C4-2B (cell line): ENCODE measurements at regions not wholly inside any gene's neighbourhood (a gene's known extent, or its start where the extent isn't known, plus 50 kb on each side); places are given as distances from the start of the nearest gene placed in this dataset.

ENCODE experiments used
- H3K27ac ChIP-seq: fragments of 450-650 bp; 2 replicates; pipeline ENCODE4 v1.5.1; 2017
- ZFX ChIP-seq: fragments of 450-650 bp; IDR thresholded peaks from 2 replicates; pipeline ENCODE4 v1.6.1; 2017
- TF ChIP-seq, protein P1 (sequence below): fragments of 450-650 bp; conservative IDR thresholded peaks from 2 replicates; pipeline ENCODE4 v1.5.1; 2017; ENCODE audit warnings: mild to moderate bottlenecking

DNA sequence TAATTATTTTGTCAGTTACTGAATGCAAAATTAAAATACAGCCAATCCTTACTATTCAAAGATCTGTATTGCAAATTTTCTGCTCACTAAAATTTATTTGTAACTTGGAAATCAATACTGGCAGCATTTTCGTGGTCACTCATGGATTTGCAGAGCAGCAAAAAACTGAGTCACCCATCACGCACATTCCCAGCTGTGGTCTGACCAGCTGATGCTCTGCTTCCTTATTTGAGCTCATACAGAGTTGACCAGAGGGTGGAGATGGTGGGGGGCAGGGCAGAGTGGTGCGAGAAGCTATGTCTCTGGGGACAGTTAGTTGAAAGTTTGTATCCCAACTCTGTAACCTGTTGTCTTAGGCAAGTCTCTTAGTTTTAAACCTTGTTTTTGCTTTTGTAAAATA lies 214.8 kb downstream of the SPCS3 start:
- TF ChIP-seq ZFX = no peak
- TF ChIP-seq, protein P1, sequence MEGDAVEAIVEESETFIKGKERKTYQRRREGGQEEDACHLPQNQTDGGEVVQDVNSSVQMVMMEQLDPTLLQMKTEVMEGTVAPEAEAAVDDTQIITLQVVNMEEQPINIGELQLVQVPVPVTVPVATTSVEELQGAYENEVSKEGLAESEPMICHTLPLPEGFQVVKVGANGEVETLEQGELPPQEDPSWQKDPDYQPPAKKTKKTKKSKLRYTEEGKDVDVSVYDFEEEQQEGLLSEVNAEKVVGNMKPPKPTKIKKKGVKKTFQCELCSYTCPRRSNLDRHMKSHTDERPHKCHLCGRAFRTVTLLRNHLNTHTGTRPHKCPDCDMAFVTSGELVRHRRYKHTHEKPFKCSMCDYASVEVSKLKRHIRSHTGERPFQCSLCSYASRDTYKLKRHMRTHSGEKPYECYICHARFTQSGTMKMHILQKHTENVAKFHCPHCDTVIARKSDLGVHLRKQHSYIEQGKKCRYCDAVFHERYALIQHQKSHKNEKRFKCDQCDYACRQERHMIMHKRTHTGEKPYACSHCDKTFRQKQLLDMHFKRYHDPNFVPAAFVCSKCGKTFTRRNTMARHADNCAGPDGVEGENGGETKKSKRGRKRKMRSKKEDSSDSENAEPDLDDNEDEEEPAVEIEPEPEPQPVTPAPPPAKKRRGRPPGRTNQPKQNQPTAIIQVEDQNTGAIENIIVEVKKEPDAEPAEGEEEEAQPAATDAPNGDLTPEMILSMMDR = no peak
- H3K27ac ChIP-seq = no peak overlapping the region

DNA sequence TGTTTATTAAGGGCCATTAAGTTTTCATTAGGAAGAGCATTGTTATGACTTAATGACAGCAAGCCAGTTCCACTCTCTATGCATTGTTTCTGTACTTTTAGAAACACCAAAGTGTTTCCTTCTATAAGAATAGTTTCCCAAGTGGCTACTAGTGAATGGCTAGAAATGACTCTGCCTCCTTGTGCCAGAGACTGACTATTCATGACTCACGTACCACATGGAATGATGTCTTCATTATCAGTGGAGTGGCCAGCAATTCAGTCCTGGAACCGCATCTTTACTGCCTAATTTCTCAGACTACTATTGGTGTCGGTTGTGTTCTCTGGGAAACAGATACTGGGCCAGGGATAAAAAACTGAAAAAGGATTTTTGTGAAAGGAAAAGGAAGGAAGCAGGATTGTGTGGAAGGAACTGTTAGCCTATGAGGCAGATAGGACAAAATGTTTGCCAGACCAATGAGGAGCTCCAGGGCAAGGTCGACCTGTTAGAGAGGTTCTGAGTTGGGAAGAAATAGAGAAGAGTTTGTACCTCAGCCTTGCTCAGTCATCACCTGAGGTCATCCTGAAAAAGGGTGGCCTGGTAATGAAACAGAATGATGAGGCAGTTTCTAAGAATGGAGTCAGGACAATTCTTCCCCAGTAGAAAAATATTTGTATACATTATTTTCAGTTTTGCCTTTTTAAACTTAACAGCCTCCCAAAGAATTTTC lies 218.6 kb downstream of the SPCS3 start:
- no peak for TF ChIP-seq ZFX
- TF ChIP-seq, protein P1 = no peak
- no peak overlapping the region for H3K27ac ChIP-seq

DNA sequence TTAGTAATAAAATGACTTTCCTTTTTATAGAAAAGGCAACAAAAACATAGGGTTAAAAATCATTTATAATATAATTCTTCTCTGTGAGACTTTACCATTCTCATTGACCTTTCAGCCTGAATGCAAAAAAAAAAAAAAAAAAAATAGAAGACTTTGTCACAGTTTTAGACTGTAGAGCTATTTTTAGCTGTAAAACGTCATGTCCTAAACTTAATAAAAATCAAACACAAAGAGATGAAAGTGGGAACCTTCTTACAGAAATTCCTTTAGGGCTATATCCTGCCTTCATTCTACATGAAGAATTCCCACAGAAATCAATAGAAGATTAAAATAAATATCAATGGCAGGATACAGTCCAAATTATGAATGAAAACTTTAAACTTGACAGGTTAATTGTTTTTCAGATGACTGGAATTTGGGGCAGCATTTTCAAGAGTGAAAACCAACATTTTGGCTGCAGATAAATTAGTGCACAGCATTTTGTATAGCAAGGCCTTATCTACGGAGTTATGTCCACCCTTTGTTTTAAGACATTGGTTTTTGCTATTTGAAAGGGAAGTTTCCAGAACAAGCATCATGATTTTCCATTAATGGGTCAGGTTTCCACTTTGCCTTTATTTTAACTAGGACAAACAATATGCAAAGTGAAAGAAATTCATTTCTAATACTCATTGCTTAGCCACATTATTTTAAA lies 219.5 kb downstream of the SPCS3 start:
- no peak overlapping the region for H3K27ac ChIP-seq
- TF ChIP-seq, protein P1 = no peak
- no peak for TF ChIP-seq ZFX

DNA sequence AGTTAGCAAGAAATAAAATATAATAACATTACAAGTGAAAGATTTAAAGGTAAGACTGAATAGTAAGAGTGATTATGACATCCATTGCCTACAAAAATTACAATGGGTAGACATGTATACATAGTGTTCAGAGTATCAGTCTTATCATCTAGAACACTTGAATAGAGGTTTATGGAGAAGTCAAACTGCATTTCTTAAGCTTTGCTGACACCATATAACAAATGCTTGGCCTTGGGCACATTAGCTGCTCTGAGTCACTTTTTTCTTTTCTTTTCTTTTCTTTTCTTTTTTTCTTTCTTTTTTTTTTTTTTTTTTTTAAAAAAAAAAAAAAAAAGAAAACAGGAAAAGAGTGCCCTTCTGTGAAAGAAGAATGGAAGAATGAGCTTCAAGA lies 220.0 kb downstream of the SPCS3 start:
- TF ChIP-seq, protein P1 = no peak
- TF ChIP-seq ZFX = no peak
- no peak overlapping the region for H3K27ac ChIP-seq

DNA sequence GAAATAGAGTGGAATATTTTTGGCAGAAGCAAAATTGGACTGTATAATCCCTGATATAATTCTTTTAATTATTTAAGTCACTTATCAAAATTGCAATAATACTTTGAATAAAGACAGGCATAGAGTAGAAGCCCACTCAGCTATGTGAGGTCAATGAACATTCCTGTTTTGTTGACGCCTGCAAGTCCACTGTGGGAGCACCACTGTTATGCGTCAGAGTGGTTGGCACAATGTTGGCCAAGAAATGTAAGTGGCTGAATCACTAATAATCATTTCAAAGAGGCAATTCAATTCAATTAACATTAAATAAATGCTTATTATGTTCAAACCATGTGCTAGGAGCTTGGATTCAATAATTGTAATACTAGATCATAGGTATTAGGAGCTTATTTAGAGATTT lies 221.0 kb downstream of the SPCS3 start:
- H3K27ac ChIP-seq = no peak overlapping the region
- TF ChIP-seq, protein P1 = no peak
- TF ChIP-seq ZFX = no peak

DNA sequence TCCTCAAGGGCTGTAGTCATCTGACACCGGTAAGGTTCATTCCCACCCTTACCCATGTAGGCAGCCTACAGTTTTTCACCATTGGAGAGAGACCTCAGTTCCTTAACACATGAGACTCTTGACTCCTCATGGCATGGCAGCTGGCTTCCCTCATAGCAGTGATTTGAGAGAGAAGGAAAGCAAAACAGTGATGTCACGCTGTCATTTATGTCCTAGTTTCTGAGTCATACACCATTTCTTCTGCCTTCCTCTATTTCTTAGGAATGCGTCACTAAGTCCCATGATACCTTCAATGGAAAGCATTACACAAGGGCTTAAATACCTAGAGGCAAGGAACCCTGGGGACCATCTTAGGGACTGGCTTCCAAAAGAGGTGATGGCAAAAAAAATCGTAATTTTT lies 226.1 kb downstream of the SPCS3 start:
- H3K27ac ChIP-seq = no peak overlapping the region
- TF ChIP-seq, protein P1 = no peak
- TF ChIP-seq ZFX = no peak

DNA sequence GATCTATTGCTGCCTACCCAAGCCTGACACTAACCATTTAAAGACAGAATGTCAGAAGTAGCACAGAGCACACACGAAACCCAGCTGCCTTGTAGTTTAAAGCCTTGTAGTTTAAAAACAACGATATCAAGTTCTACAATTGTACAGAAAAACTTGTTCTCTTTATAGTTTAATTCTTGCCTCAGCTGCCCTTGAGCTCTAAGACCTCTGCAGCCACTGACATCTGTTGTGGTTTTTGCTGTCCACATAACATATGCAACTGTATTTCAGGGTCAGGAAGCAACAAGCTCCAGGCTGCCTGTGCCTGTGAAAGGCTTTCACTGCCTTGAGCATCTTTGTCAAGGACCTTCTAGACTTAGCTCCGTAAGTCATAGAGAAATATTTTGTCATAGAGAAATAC lies 227.2 kb downstream of the SPCS3 start:
- TF ChIP-seq ZFX = no peak
- TF ChIP-seq, protein P1 = no peak
- no peak overlapping the region for H3K27ac ChIP-seq
